B cell (primary cell): ENCODE measurements at regions not wholly inside any gene's neighbourhood (a gene's known extent, or its start where the extent isn't known, plus 50 kb on each side); places are given as distances from the start of the nearest gene placed in this dataset.

Experiments
- ATAC-seq: fragments of 200-7000 bp; cut with Tn5 transposase; one replicate; pipeline ENCODE4 v1.10.0; 2021; ENCODE audit warnings: low read depth, mild to moderate bottlenecking, moderate number of reproducible peaks, moderate library complexity
- CTCF ChIA-PET: fragments of 350-600 bp; sonication (Branson Sonifier 250); formaldehyde crosslinking; loops from one replicate; lab custom pipeline; 2021; ENCODE audit warnings: antibody characterized with exemption, inconsistent platforms; lab: Charles Lee
- POLR2A ChIA-PET: fragments of 350-600 bp; sonication (Branson Sonifier 250); formaldehyde crosslinking; loops from one replicate; lab custom pipeline; 2021; ENCODE audit warnings: antibody characterized with exemption; lab: Charles Lee
- DNase-seq: peaks from one replicate; pipeline ENCODE4 v3.0.0; 2013
- H2AFZ ChIP-seq: 2 replicates; pipeline ENCODE4 v1.6.1; 2012; ENCODE audit warnings: mild to moderate bottlenecking, low read depth, low read length; ENCODE audit not compliant: insufficient read depth, poor library complexity, severe bottlenecking
- H3K27ac ChIP-seq, 2 donors: 1 replicate in 1 of 2; 2 replicates in 1 of 2; pipeline ENCODE4 v1.5.1; 2012 to 2013; ENCODE audit warnings: low read length in 2 of 2, mild to moderate bottlenecking in 2 of 2, moderate library complexity in 1 of 2
- H3K27me3 ChIP-seq, 4 experiments: fragments of 200-600 bp in 1 of 4; sonication (generic) in 1 of 4; replicated peaks in 1 of 4; 1 replicate in 2 of 4; 2 replicates in 2 of 4; pipeline versions ENCODE4 v1.6.1 to v1.7.0; 2013 to 2016; ENCODE audit warnings: low read length in 3 of 4, mild to moderate bottlenecking in 2 of 4, mixed read lengths in 1 of 4, moderate library complexity in 1 of 4; ENCODE audit not compliant: insufficient read depth in 4 of 4, control insufficient read depth in 3 of 4; ENCODE audit errors: control extremely low read depth in 1 of 4
- H3K36me3 ChIP-seq, 2 experiments: replicated peaks in 1 of 2; 1 replicate in 1 of 2; 2 replicates in 1 of 2; pipeline versions ENCODE4 v1.6.1 to v1.7.1; 2013; ENCODE audit warnings: low read length in 1 of 2; ENCODE audit not compliant: insufficient read depth in 2 of 2, control insufficient read depth in 1 of 2; ENCODE audit errors: control extremely low read depth in 1 of 2, extremely low read depth in 1 of 2
- H3K4me1 ChIP-seq, 2 donors: fragments of 200-600 bp in 1 of 2; sonication (generic) in 1 of 2; 1 replicate in 1 of 2; 2 replicates in 1 of 2; pipeline versions ENCODE4 v1.5.1 to v1.6.1; 2013 to 2017; ENCODE audit warnings: low read length in 2 of 2; ENCODE audit not compliant: control insufficient read depth in 2 of 2, insufficient read depth in 2 of 2
- H3K4me2 ChIP-seq: replicated peaks from 2 replicates; pipeline ENCODE3; 2012; ENCODE audit warnings: mild to moderate bottlenecking, low read depth, low read length; ENCODE audit not compliant: poor library complexity, severe bottlenecking
- H3K4me3 ChIP-seq, 5 experiments: fragments of 200-600 bp in 1 of 5; sonication (generic) in 1 of 5; 1 replicate in 3 of 5; 2 replicates in 2 of 5; pipeline versions ENCODE4 v1.5.1 to v1.7.0; 2011 to 2016; ENCODE audit warnings: low read length in 4 of 5, mild to moderate bottlenecking in 4 of 5, low read depth in 2 of 5, control low read depth in 1 of 5, moderate library complexity in 1 of 5; ENCODE audit not compliant: insufficient read depth in 1 of 5; ENCODE audit errors: control extremely low read depth in 1 of 5, extremely low read depth in 1 of 5
- H3K79me2 ChIP-seq: fragments of 200-600 bp; sonication (generic); one replicate; pipeline ENCODE4 v1.6.0; 2016; ENCODE audit warnings: low read length; ENCODE audit not compliant: control insufficient read depth, insufficient read depth
- H3K9ac ChIP-seq: fragments of 200-600 bp; sonication (generic); 2 replicates; pipeline ENCODE4 v1.6.1; 2017; ENCODE audit warnings: mild to moderate bottlenecking, low read length, moderate library complexity
- H3K9me3 ChIP-seq, 3 donors: one replicate each; pipeline versions ENCODE4 v1.6.1 to v1.7.1; 2013; ENCODE audit warnings: low read length in 2 of 3; ENCODE audit not compliant: control insufficient read depth in 2 of 3, insufficient read depth in 1 of 3; ENCODE audit errors: control extremely low read depth in 1 of 3
- H4K20me1 ChIP-seq: 2 replicates; pipeline ENCODE4 v1.6.0; 2012; ENCODE audit warnings: mild to moderate bottlenecking, low read length; ENCODE audit not compliant: insufficient read depth, control insufficient read depth, poor library complexity, severe bottlenecking
- H3K27ac Mint-ChIP-seq: one replicate; pipeline ENCODE4 v1.8.0; 2021; ENCODE audit warnings: mixed read lengths
- H3K27me3 Mint-ChIP-seq: one replicate; pipeline ENCODE4 v1.8.0; 2021; ENCODE audit warnings: mixed read lengths
- H3K4me1 Mint-ChIP-seq: one replicate; pipeline ENCODE4 v1.8.0; 2021; ENCODE audit warnings: mixed read lengths
- H3K4me3 Mint-ChIP-seq: one replicate; pipeline ENCODE4 v1.8.0; 2021; ENCODE audit warnings: mixed read lengths
- H3K9me3 Mint-ChIP-seq: one replicate; pipeline ENCODE4 v1.8.0; 2022; ENCODE audit warnings: mixed read lengths; ENCODE audit not compliant: insufficient read depth
- CTCF ChIP-seq: fragments of 200-600 bp; IDR thresholded peaks from one replicate; pipeline ENCODE4 v1.8.0; 2022; ENCODE audit warnings: antibody characterized with exemption, mild to moderate bottlenecking
- EZH2 ChIP-seq: IDR thresholded peaks from 2 replicates; pipeline ENCODE4 v1.6.1; 2012; ENCODE audit warnings: borderline replicate concordance, low read depth, mild to moderate bottlenecking, moderate library complexity, low read length; ENCODE audit not compliant: insufficient read depth, poor library complexity, severe bottlenecking
- WGBS: methylation state at CpG from one replicate; pipeline ENCODE4 v1.1.5; 2013; ENCODE audit warnings: missing lambda C conversion rate; ENCODE audit not compliant: insufficient coverage; 5-methylcytosine and 5-hydroxymethylcytosine counted together
- intact Hi-C: fragments of 100-400 bp; cut with micrococcal nuclease; formaldehyde crosslinking; loops from one replicate; pipeline ENCODE4 v1.10.0; 2022

DNA sequence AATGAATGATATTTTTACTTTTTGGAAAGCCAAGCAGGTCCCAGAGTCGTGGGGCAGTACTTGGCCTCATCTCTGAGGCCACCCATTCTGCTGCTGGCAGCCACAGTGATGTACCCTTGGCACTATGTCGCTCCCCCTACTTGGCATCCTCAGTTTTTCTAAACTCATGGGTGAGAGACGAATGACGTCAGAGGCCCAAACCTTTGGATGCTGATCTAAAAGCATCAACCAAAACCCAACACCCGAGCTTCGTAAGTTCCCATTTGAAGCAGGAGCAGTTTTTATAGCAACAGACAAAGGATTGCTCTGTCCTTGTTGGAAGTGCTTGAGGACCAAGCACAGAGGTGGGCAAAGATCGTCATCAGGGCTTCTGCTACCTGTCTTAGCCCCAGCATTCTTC, 212.9 kb downstream of the PAX1 start:
- Histone ChIP-seq H3K4me3 (no peak overlapping the region), H2AFZ (no peak overlapping the region), H3K79me2 (no peaks in the 10 kb centered on the region), H3K4me1 (no peaks in the 10 kb centered on the region), H3K36me3 (no peaks in the 10 kb centered on the region), H3K4me2 (no peak overlapping the region), H3K27ac (no peak overlapping the region), H3K27me3 (no peaks in the 10 kb centered on the region), H3K9ac (no peak overlapping the region), H4K20me1 (no peaks in the 10 kb centered on the region), H3K9me3 (peaks cover 0 to 3% (median 0%) of the 10 kb centered on the region in 3 donors)
- POLR2A ChIA-PET: no interaction called here
- CTCF ChIA-PET: no interaction called here
- no peaks in the 10 kb centered on the region for H3K9me3 Mint-ChIP-seq
- TF ChIP-seq EZH2: no peak
- TF ChIP-seq CTCF: no peak
- no peak overlapping the region for H3K4me3 Mint-ChIP-seq
- H3K27ac Mint-ChIP-seq: no peak overlapping the region
- intact Hi-C loops: no loop called here
- DNase-seq: no peak
- H3K27me3 Mint-ChIP-seq: no peaks in the 10 kb centered on the region
- 80% methylated on average over 5 of the region's 7 CpGs for whole genome bisulfite sequencing
- no peaks in the 10 kb centered on the region for H3K4me1 Mint-ChIP-seq
- no peak for ATAC-seq

DNA sequence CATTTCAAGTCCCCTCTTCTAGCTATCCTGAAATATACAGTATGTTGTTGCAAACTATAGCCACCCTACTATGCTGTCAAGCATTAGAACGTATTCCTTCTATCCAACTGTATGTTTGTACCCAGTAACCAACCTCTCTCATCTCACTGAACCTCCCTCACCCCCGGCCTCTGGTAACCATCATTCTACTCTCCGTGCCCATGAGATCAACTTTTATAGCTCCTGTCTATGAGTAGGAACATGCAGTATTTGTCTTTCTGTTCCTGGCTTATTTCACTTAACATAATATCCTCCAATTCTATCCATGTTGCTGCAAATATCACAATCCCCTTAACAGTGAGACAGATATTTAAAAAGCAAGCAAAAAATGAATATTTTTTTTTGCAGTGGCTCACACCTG, 196.9 kb downstream of the PAX1 start:
- no peaks in the 10 kb centered on the region for H3K79me2 ChIP-seq
- H3K4me1 Mint-ChIP-seq: no peaks in the 10 kb centered on the region
- H3K4me1 ChIP-seq: no peaks in the 10 kb centered on the region
- no peak overlapping the region for H3K27ac Mint-ChIP-seq
- no peaks in the 10 kb centered on the region for H3K27me3 ChIP-seq
- no peaks in the 10 kb centered on the region for H4K20me1 ChIP-seq
- ATAC-seq (no peak), DNase-seq (no peak)
- intact Hi-C loops: no loop called here
- no peak overlapping the region for H3K4me3 Mint-ChIP-seq
- CTCF ChIA-PET: no interaction called here
- no peak for TF ChIP-seq EZH2
- no peak for TF ChIP-seq CTCF
- H3K36me3 ChIP-seq: no peaks in the 10 kb centered on the region
- no peak overlapping the region for H3K9ac ChIP-seq
- H3K27me3 Mint-ChIP-seq: no peaks in the 10 kb centered on the region
- H3K9me3 Mint-ChIP-seq: peaks cover 7% of the 10 kb centered on the region
- POLR2A ChIA-PET: no interaction called here
- no peak overlapping the region for H3K4me2 ChIP-seq
- WGBS: no CpG with 5 or more reads among the region's 3 CpGs
- peaks cover 0 to 22% (median 0%) of the 10 kb centered on the region in 3 donors for H3K9me3 ChIP-seq
- no peak overlapping the region for H3K4me3 ChIP-seq
- H3K27ac ChIP-seq: no peak overlapping the region
- H2AFZ ChIP-seq: no peak overlapping the region
